ENCODE measurements at regions not wholly inside any gene's neighbourhood (a gene's known extent, or its start where the extent isn't known, plus 50 kb on each side); places are given as distances from the start of the nearest gene placed in this dataset.

- Histone ChIP-seq H3K79me2 (ENCODE audit: insufficient read depth, low read length) (no peaks in the 10 kb centered on the region), H4K20me1 (ENCODE audit: low read depth, low read length) (no peaks in the 10 kb centered on the region), H3F3A (ENCODE audit: insufficient read depth) (no peaks in the 10 kb centered on the region), H3K4me3 (ENCODE audit: insufficient read depth, low read length, poor library complexity, severe bottlenecking) (no peak overlapping the region), H3K27ac (ENCODE audit: low read depth, low read length) (no peak overlapping the region), H3K9me2 (replicated peaks; ENCODE audit: insufficient read depth, low read length) (no peaks in the 10 kb centered on the region), H2AFZ (ENCODE audit: low read depth, low read length, severe bottlenecking) (no peak overlapping the region), H3K9me3 (ENCODE audit: insufficient read depth, low read length) (no peaks in the 10 kb centered on the region), H3K27me3 (ENCODE audit: low read length) (no peaks in the 10 kb centered on the region), H3K36me3 (ENCODE audit: low read length) (no peaks in the 10 kb centered on the region), H3K4me2 (ENCODE audit: low read depth, low read length, poor library complexity, severe bottlenecking) (no peak overlapping the region), H3K9ac (ENCODE audit: low read length) (no peak overlapping the region)
- TF ChIP-seq CTCF (IDR thresholded peaks at IDR 0.05; ENCODE audit: insufficient read depth, low read length, poor library complexity, severe bottlenecking) (no peak), EZH2phosphoT487 (conservative IDR thresholded peaks at IDR 0.05; ENCODE audit: low read length) (no peak)
Measured at GRCh38 chrX:15114743-15115566, 154.9 kb downstream of the ASB9 start.

- H3K9ac ChIP-seq (ENCODE audit: low read length) = no peak overlapping the region
- no peak overlapping the region for H3K4me3 ChIP-seq (ENCODE audit: insufficient read depth, low read length, poor library complexity, severe bottlenecking)
- no peaks in the 10 kb centered on the region for H3K36me3 ChIP-seq (ENCODE audit: low read length)
- H3F3A ChIP-seq (ENCODE audit: insufficient read depth) = no peaks in the 10 kb centered on the region
- H3K27ac ChIP-seq (ENCODE audit: low read depth, low read length) = no peak overlapping the region
- TF ChIP-seq CTCF (IDR thresholded peaks at IDR 0.05; ENCODE audit: insufficient read depth, low read length, poor library complexity, severe bottlenecking) = no peak
- TF ChIP-seq EZH2phosphoT487 (conservative IDR thresholded peaks at IDR 0.05; ENCODE audit: low read length) = no peak
- no peak overlapping the region for H3K4me2 ChIP-seq (ENCODE audit: low read depth, low read length, poor library complexity, severe bottlenecking)
- H2AFZ ChIP-seq (ENCODE audit: low read depth, low read length, severe bottlenecking) = no peak overlapping the region
- H3K27me3 ChIP-seq (ENCODE audit: low read length) = no peaks in the 10 kb centered on the region
- H3K9me3 ChIP-seq (ENCODE audit: insufficient read depth, low read length) = no peaks in the 10 kb centered on the region
- H3K79me2 ChIP-seq (ENCODE audit: insufficient read depth, low read length) = no peaks in the 10 kb centered on the region
- H3K9me2 ChIP-seq (replicated peaks; ENCODE audit: insufficient read depth, low read length) = no peaks in the 10 kb centered on the region
- no peaks in the 10 kb centered on the region for H4K20me1 ChIP-seq (ENCODE audit: low read depth, low read length)
Measured at GRCh38 chrX:15107367-15107988, 162.4 kb downstream of the ASB9 start.

- Histone ChIP-seq H4K20me1 (ENCODE audit: low read depth, low read length) (no peaks in the 10 kb centered on the region), H3K27ac (ENCODE audit: low read depth, low read length) (no peak overlapping the region)
- no peak for TF ChIP-seq EZH2phosphoT487 (conservative IDR thresholded peaks at IDR 0.05; ENCODE audit: low read length)
- TF ChIP-seq CTCF (IDR thresholded peaks at IDR 0.05; ENCODE audit: insufficient read depth, low read length, poor library complexity, severe bottlenecking) = no peak
Measured at GRCh38 chrX:15098505-15098904, 171.4 kb downstream of the ASB9 start.

More at GRCh38 chrX:15098505-15098904, 171.4 kb downstream of the ASB9 start:
- H3K9me2 ChIP-seq (replicated peaks; ENCODE audit: insufficient read depth, low read length) = no peaks in the 10 kb centered on the region
- no peaks in the 10 kb centered on the region for H3K36me3 ChIP-seq (ENCODE audit: low read length)
- no peak overlapping the region for H3K9ac ChIP-seq (ENCODE audit: low read length)
- no peak overlapping the region for H3K4me3 ChIP-seq (ENCODE audit: insufficient read depth, low read length, poor library complexity, severe bottlenecking)
- H3F3A ChIP-seq (ENCODE audit: insufficient read depth) = no peaks in the 10 kb centered on the region
- no peaks in the 10 kb centered on the region for H3K27me3 ChIP-seq (ENCODE audit: low read length)
- H3K9me3 ChIP-seq (ENCODE audit: insufficient read depth, low read length) = no peaks in the 10 kb centered on the region
- H2AFZ ChIP-seq (ENCODE audit: low read depth, low read length, severe bottlenecking) = no peak overlapping the region
- no peaks in the 10 kb centered on the region for H3K79me2 ChIP-seq (ENCODE audit: insufficient read depth, low read length)
- H3K4me2 ChIP-seq (ENCODE audit: low read depth, low read length, poor library complexity, severe bottlenecking) = no peak overlapping the region

All from SU-DHL-6 (cell line).